Osteoblast (primary cell): ENCODE measurements at regions not wholly inside any gene's neighbourhood (a gene's known extent, or its start where the extent isn't known, plus 50 kb on each side); places are given as distances from the start of the nearest gene placed in this dataset.
A peak's percentile ranks its signal among the peaks of the same experiment; 100 is the strongest.
"Not testable (repeated sequence)": the region's sequence is repeated elsewhere in the genome, so short reads cannot be mapped to it uniquely, and the experiment has no call there.

Experiments used
- DNase-seq: peaks from one replicate; pipeline ENCODE4 v3.0.0; 2011; ENCODE audit warnings: low spot score, mixed read lengths; ENCODE audit not compliant: insufficient read length; ENCODE audit errors: missing footprints
- H2AFZ ChIP-seq: 2 replicates; pipeline ENCODE4 v1.6.0; 2011; ENCODE audit warnings: mild to moderate bottlenecking, low read length
- H3K27ac ChIP-seq: 2 replicates; pipeline ENCODE4 v1.5.1; 2011; ENCODE audit warnings: mild to moderate bottlenecking, low read depth, low read length, moderate library complexity
- H3K27me3 ChIP-seq: 2 replicates; pipeline ENCODE4 v1.6.0; 2012; ENCODE audit warnings: mild to moderate bottlenecking, control low read depth, inconsistent platforms, low read length, moderate library complexity; ENCODE audit not compliant: insufficient read depth
- H3K36me3 ChIP-seq: 2 replicates; pipeline ENCODE4 v1.5.1; 2011; ENCODE audit warnings: mild to moderate bottlenecking, low read length, control low read depth, moderate library complexity; ENCODE audit not compliant: insufficient read depth
- H3K4me1 ChIP-seq: 2 replicates; pipeline ENCODE4 v1.5.1; 2011; ENCODE audit warnings: mild to moderate bottlenecking, low read length, control low read depth, moderate library complexity; ENCODE audit not compliant: insufficient read depth
- H3K4me2 ChIP-seq: 2 replicates; pipeline ENCODE4 v1.6.0; 2011; ENCODE audit warnings: mild to moderate bottlenecking, low read length; ENCODE audit not compliant: insufficient read depth
- H3K4me3 ChIP-seq: fragments of 200-600 bp; sonication (generic); 3 replicates; pipeline ENCODE4 v1.5.1; 2012; ENCODE audit warnings: mild to moderate bottlenecking, low read length, inconsistent platforms; ENCODE audit not compliant: insufficient read depth
- H3K79me2 ChIP-seq: 2 replicates; pipeline ENCODE4 v1.6.0; 2012; ENCODE audit warnings: mild to moderate bottlenecking, low read length, control low read depth, inconsistent platforms; ENCODE audit not compliant: insufficient read depth
- H3K9me3 ChIP-seq: 2 replicates; pipeline ENCODE4 v1.5.1; 2011; ENCODE audit warnings: low read depth, low read length, control low read depth
- H4K20me1 ChIP-seq: 2 replicates; pipeline ENCODE4 v1.6.0; 2012; ENCODE audit warnings: mild to moderate bottlenecking, low read length, control low read depth; ENCODE audit not compliant: insufficient read depth
- TF ChIP-seq, protein P1 (sequence below): IDR thresholded peaks from 2 replicates; pipeline ENCODE4 v1.5.1; 2011; ENCODE audit warnings: mild to moderate bottlenecking, low read depth, low read length, moderate library complexity; ENCODE audit errors: extremely low read depth

DNA sequence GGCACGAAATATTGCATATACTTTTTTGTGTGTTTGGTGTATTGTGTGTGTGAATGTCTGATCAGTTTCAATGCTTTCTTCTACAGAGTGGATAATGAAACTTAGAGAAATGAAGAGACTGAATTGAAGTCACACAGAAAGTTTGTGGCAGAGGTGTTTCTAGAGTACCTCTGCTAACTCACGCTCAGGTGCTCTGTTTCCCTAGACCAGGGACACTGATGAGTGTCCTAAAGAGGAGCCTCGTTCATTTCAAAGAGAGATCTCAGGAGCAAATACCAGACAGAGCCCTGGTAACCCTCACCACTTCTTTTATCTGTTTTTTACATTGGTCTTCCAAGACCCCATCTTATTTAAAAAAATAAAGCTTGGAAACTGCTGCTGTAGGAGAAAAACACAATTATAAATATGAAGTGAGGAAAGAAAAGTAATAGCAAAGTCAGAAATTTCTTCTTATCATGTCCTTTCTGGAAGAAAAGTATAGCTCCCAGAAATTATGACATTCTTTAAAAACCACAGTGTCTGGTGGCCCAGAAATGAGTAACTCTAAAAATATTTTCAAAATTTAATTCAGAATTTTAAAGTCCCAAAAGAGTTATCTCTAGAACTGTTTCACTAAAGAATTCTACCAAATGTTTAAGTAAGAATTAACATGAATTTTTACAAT is 720.6 kb downstream of the RFPL4B start:
- Histone ChIP-seq H3K4me1 (peaks cover 37% of the 10 kb centered on the region), H4K20me1 (no peaks in the 10 kb centered on the region), H3K4me2 (peak overlapping the region; percentile 66), H3K79me2 (no peaks in the 10 kb centered on the region), H3K36me3 (no peaks in the 10 kb centered on the region), H3K4me3 (no peak overlapping the region), H2AFZ (peak overlapping the region; percentile 42), H3K9me3 (no peaks in the 10 kb centered on the region), H3K27ac (peak overlapping the region; percentile 86), H3K27me3 (no peaks in the 10 kb centered on the region)
- TF ChIP-seq, protein P1, sequence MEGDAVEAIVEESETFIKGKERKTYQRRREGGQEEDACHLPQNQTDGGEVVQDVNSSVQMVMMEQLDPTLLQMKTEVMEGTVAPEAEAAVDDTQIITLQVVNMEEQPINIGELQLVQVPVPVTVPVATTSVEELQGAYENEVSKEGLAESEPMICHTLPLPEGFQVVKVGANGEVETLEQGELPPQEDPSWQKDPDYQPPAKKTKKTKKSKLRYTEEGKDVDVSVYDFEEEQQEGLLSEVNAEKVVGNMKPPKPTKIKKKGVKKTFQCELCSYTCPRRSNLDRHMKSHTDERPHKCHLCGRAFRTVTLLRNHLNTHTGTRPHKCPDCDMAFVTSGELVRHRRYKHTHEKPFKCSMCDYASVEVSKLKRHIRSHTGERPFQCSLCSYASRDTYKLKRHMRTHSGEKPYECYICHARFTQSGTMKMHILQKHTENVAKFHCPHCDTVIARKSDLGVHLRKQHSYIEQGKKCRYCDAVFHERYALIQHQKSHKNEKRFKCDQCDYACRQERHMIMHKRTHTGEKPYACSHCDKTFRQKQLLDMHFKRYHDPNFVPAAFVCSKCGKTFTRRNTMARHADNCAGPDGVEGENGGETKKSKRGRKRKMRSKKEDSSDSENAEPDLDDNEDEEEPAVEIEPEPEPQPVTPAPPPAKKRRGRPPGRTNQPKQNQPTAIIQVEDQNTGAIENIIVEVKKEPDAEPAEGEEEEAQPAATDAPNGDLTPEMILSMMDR, result no peak
- no peak for DNase-seq

DNA sequence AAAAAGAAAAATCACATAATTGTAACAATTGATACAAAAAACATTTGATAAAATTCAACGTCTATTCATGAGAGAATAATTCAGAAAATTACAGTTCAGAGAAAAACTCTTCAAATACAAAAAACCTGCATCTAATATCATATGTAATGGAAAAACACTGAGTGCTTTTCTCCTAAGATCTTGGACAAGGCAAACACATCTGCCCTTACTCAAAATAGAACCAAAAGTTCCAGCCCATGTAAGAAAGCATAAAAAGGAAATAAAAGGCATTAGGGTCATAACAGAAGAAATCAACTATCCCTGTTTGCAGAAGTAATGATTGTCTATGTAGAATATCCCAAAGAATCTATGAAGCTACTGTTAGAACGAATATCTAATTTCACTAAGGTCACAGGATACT is 721.4 kb downstream of the RFPL4B start:
- H3K27me3 ChIP-seq, result no peaks in the 10 kb centered on the region
- no peaks in the 10 kb centered on the region for H3K9me3 ChIP-seq
- TF ChIP-seq, protein P1, result no peak
- H3K36me3 ChIP-seq, result no peaks in the 10 kb centered on the region
- no peaks in the 10 kb centered on the region for H4K20me1 ChIP-seq
- peak overlapping the region; percentile 86 for H3K27ac ChIP-seq
- peak overlapping the region; percentile 40 for H2AFZ ChIP-seq
- H3K4me3 ChIP-seq, result no peak overlapping the region
- H3K79me2 ChIP-seq, result no peaks in the 10 kb centered on the region
- no peak for DNase-seq
- H3K4me2 ChIP-seq, result no peak overlapping the region
- H3K4me1 ChIP-seq, result peaks cover 42% of the 10 kb centered on the region

DNA sequence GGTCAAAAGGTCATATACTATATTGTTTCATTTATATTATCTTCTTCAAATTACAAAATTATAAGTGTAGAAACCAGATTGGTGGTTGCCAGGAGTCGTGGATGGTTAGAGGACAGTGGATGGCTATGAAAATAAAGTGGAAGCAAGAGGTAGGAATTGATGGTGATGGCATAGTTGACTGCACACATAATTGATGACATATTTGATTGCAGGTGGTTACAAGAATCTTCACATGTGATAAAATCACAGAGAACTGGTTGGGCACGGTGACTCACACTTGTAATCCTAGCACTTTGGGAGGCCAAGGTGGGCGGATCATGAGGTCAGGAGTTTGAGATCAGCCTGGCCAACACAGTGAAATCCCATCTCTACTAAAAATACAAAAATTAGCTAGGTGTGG is 723.6 kb downstream of the RFPL4B start:
- not testable (repeated sequence) for H3K4me3 ChIP-seq, H3K36me3 ChIP-seq, H3K9me3 ChIP-seq, H4K20me1 ChIP-seq, H2AFZ ChIP-seq, H3K27ac ChIP-seq, H3K27me3 ChIP-seq, DNase-seq, H3K79me2 ChIP-seq, H3K4me2 ChIP-seq
- peaks cover 48% of the 10 kb centered on the region for H3K4me1 ChIP-seq

DNA sequence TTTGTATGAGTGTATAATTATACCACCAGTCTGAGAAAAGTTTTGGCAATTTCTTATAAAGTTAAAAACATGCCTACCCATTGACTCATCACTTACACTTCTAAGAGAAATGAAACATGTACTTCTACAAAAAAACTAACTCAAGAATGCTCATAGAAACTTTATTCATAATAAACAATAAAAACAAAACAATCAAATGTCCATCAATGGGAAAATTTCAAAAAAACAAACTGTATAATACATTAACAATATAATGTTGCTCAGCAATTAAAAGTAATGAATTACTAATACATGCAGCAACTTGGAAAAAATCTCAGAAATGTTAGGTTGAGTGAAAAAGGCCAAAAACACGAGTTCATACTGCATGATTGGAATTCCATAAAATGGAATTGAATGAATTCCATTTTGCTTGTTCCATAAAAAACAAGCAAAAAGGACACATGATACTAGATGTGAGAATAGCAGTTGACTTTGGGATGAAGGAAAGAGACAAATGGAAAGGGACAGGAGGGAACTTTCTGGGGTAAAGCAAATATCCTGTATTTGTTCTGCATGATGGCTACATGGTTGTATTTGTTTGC is 726.6 kb downstream of the RFPL4B start:
- peaks cover 24% of the 10 kb centered on the region for H3K4me1 ChIP-seq
- no peaks in the 10 kb centered on the region for H4K20me1 ChIP-seq
- H3K4me3 ChIP-seq, result no peak overlapping the region
- peak overlapping the region; percentile 44 for H3K27ac ChIP-seq
- no peaks in the 10 kb centered on the region for H3K9me3 ChIP-seq
- H3K4me2 ChIP-seq, result peak overlapping the region; percentile 38
- no peak overlapping the region for H2AFZ ChIP-seq
- TF ChIP-seq, protein P1, result no peak
- no peaks in the 10 kb centered on the region for H3K36me3 ChIP-seq
- DNase-seq, result peak; percentile 70
- no peaks in the 10 kb centered on the region for H3K27me3 ChIP-seq
- no peaks in the 10 kb centered on the region for H3K79me2 ChIP-seq
